ENCODE measurements at regions not wholly inside any gene's neighbourhood (a gene's known extent, or its start where the extent isn't known, plus 50 kb on each side); places are given as distances from the start of the nearest gene placed in this dataset.

DNA sequence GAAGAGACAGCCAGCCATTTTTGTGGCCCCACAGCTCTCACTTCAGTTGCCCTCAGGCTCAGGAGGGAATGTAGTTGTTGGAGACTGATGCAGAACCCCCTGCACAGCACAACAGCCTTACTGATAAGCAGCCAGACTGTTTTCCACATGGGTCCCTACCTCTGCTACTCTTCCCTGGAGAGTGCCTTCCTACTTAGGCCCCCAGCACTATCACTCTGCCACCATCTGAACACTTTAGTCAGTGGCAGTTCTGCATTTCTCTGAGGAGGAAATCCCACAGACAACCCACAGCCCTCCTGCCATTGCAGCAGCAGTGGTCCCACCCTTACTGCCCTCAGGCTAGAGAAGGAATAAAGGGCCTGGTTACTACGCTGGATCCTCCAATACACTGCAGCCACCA is 61.8 kb upstream of the PTPRD start:
- no peak for DNase-seq (ENCODE audit: extremely low spot score)
- CTCF ChIA-PET, result no interaction called here
- TF ChIP-seq HDGF (IDR thresholded peaks at IDR 0.05; ENCODE audit: borderline replicate concordance), result no peak
- no peak for TF ChIP-seq ZNF384 (IDR thresholded peaks at IDR 0.05)
- no peak for TF ChIP-seq LEF1 (IDR thresholded peaks at IDR 0.05; ENCODE audit: borderline replicate concordance)
- TF ChIP-seq CTBP1 (IDR thresholded peaks at IDR 0.05; ENCODE audit: borderline replicate concordance), result no peak
- no peak for TF ChIP-seq ELF4 (IDR thresholded peaks at IDR 0.05)
- TF ChIP-seq BHLHE40 (IDR thresholded peaks at IDR 0.05; ENCODE audit: borderline replicate concordance), result no peak
- no peak for TF ChIP-seq FOXA1 (IDR thresholded peaks at IDR 0.05)
- TF ChIP-seq ARNT (IDR thresholded peaks at IDR 0.05), result no peak
- TF ChIP-seq FOXK2 (IDR thresholded peaks at IDR 0.05), result no peak
- no peak for TF ChIP-seq SP1 (IDR thresholded peaks at IDR 0.05)
- TF ChIP-seq FOXM1 (IDR thresholded peaks at IDR 0.05; ENCODE audit: borderline replicate concordance), result no peak
- TF ChIP-seq SUZ12 (IDR thresholded peaks at IDR 0.05), result no peak
- no peak for TF ChIP-seq TARDBP (IDR thresholded peaks at IDR 0.05)
- no peak for TF ChIP-seq L3MBTL2 (conservative IDR thresholded peaks at IDR 0.05)
- POLR2A ChIA-PET, result no interaction called here

DNA sequence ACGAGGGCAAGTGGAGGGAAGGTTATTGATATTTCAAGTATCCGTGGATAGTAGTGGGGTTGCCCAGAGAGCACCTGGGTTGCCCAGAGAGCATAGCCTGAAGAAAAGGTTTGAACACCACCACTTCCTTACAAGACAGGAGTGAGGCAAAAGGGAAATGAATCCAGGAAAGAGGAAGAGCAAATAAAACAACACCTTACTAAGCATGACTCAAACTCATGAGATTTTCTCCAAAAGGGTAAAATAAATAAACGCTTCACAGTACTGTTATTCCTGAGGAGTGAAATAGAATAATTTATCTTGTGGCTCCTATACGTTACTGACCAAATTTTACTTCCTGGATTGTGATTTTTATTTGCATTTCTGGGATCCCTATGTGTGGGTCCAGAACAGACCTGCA is 65.2 kb upstream of the PTPRD start:
- CTCF ChIA-PET, result no interaction called here
- TF ChIP-seq TARDBP (IDR thresholded peaks at IDR 0.05), result no peak
- TF ChIP-seq ZNF384 (IDR thresholded peaks at IDR 0.05), result no peak
- TF ChIP-seq ARNT (IDR thresholded peaks at IDR 0.05), result no peak
- TF ChIP-seq BHLHE40 (IDR thresholded peaks at IDR 0.05; ENCODE audit: borderline replicate concordance), result no peak
- no peak for TF ChIP-seq SUZ12 (IDR thresholded peaks at IDR 0.05)
- no peak for TF ChIP-seq SP1 (IDR thresholded peaks at IDR 0.05)
- TF ChIP-seq FOXK2 (IDR thresholded peaks at IDR 0.05), result no peak
- TF ChIP-seq HDGF (IDR thresholded peaks at IDR 0.05; ENCODE audit: borderline replicate concordance), result no peak
- TF ChIP-seq FOXA1 (IDR thresholded peaks at IDR 0.05), result no peak
- TF ChIP-seq CTBP1 (IDR thresholded peaks at IDR 0.05; ENCODE audit: borderline replicate concordance), result no peak
- TF ChIP-seq LEF1 (IDR thresholded peaks at IDR 0.05; ENCODE audit: borderline replicate concordance), result no peak
- no peak for TF ChIP-seq PKNOX1 (IDR thresholded peaks at IDR 0.05)
- no peak for TF ChIP-seq L3MBTL2 (conservative IDR thresholded peaks at IDR 0.05)
- TF ChIP-seq NFRKB (IDR thresholded peaks at IDR 0.05), result no peak
- TF ChIP-seq FOXM1 (IDR thresholded peaks at IDR 0.05; ENCODE audit: borderline replicate concordance), result no peak
- no peak for TF ChIP-seq ELF4 (IDR thresholded peaks at IDR 0.05)
- no peak for DNase-seq (ENCODE audit: extremely low spot score)
- POLR2A ChIA-PET, result no interaction called here

- ChIA-PET CTCF (no interaction called here), POLR2A (no interaction called here)
- TF ChIP-seq NFRKB (IDR thresholded peaks at IDR 0.05) (no peak), PKNOX1 (IDR thresholded peaks at IDR 0.05) (no peak), L3MBTL2 (conservative IDR thresholded peaks at IDR 0.05) (no peak), HDGF (IDR thresholded peaks at IDR 0.05; ENCODE audit: borderline replicate concordance) (no peak)
- no peak for DNase-seq (ENCODE audit: extremely low spot score)
Observed at GRCh38 chr9:10678790-10679189, 66.0 kb upstream of the PTPRD start.

- no peak for DNase-seq (ENCODE audit: extremely low spot score)
- ChIA-PET CTCF (no interaction called here), POLR2A (no interaction called here)
- TF ChIP-seq NFRKB (IDR thresholded peaks at IDR 0.05), result no peak
- TF ChIP-seq CTBP1 (IDR thresholded peaks at IDR 0.05; ENCODE audit: borderline replicate concordance), result no peak
- TF ChIP-seq FOXM1 (IDR thresholded peaks at IDR 0.05; ENCODE audit: borderline replicate concordance), result no peak
- TF ChIP-seq FOXK2 (IDR thresholded peaks at IDR 0.05), result no peak
- TF ChIP-seq TARDBP (IDR thresholded peaks at IDR 0.05), result no peak
- TF ChIP-seq ELF4 (IDR thresholded peaks at IDR 0.05), result no peak
- TF ChIP-seq SUZ12 (IDR thresholded peaks at IDR 0.05), result no peak
- TF ChIP-seq SP1 (IDR thresholded peaks at IDR 0.05), result no peak
- TF ChIP-seq PKNOX1 (IDR thresholded peaks at IDR 0.05), result no peak
- TF ChIP-seq ZNF384 (IDR thresholded peaks at IDR 0.05), result no peak
- TF ChIP-seq BHLHE40 (IDR thresholded peaks at IDR 0.05; ENCODE audit: borderline replicate concordance), result no peak
- no peak for TF ChIP-seq HDGF (IDR thresholded peaks at IDR 0.05; ENCODE audit: borderline replicate concordance)
- no peak for TF ChIP-seq FOXA1 (IDR thresholded peaks at IDR 0.05)
- no peak for TF ChIP-seq L3MBTL2 (conservative IDR thresholded peaks at IDR 0.05)
- no peak for TF ChIP-seq ARNT (IDR thresholded peaks at IDR 0.05)
- no peak for TF ChIP-seq LEF1 (IDR thresholded peaks at IDR 0.05; ENCODE audit: borderline replicate concordance)
Observed at GRCh38 chr9:10686943-10687342, 74.1 kb upstream of the PTPRD start.

GRCh38 chr9:10690546-10690945 is 77.7 kb upstream of the PTPRD start:
- DNase-seq (ENCODE audit: extremely low spot score), result no peak
- ChIA-PET POLR2A (no interaction called here), CTCF (no interaction called here)
- TF ChIP-seq HDGF (IDR thresholded peaks at IDR 0.05; ENCODE audit: borderline replicate concordance), result no peak
- no peak for TF ChIP-seq FOXK2 (IDR thresholded peaks at IDR 0.05)
- TF ChIP-seq LEF1 (IDR thresholded peaks at IDR 0.05; ENCODE audit: borderline replicate concordance), result no peak
- TF ChIP-seq ELF4 (IDR thresholded peaks at IDR 0.05), result no peak
- no peak for TF ChIP-seq FOXM1 (IDR thresholded peaks at IDR 0.05; ENCODE audit: borderline replicate concordance)
- no peak for TF ChIP-seq BHLHE40 (IDR thresholded peaks at IDR 0.05; ENCODE audit: borderline replicate concordance)
- no peak for TF ChIP-seq FOXA1 (IDR thresholded peaks at IDR 0.05)
- TF ChIP-seq TARDBP (IDR thresholded peaks at IDR 0.05), result no peak
- TF ChIP-seq PKNOX1 (IDR thresholded peaks at IDR 0.05), result no peak
- TF ChIP-seq ZNF384 (IDR thresholded peaks at IDR 0.05), result no peak
- no peak for TF ChIP-seq SP1 (IDR thresholded peaks at IDR 0.05)
- TF ChIP-seq SUZ12 (IDR thresholded peaks at IDR 0.05), result no peak
- TF ChIP-seq NFRKB (IDR thresholded peaks at IDR 0.05), result no peak
- TF ChIP-seq ARNT (IDR thresholded peaks at IDR 0.05), result no peak
- TF ChIP-seq L3MBTL2 (conservative IDR thresholded peaks at IDR 0.05), result no peak
- no peak for TF ChIP-seq CTBP1 (IDR thresholded peaks at IDR 0.05; ENCODE audit: borderline replicate concordance)
